ENCODE measurements at regions not wholly inside any gene's neighbourhood (a gene's known extent, or its start where the extent isn't known, plus 50 kb on each side); places are given as distances from the start of the nearest gene placed in this dataset.

GRCh38 chr13:29976535-29976934 lies 126.1 kb upstream of the UBL3 start:
- no peak for TF ChIP-seq CTCF (IDR thresholded peaks at IDR 0.05; ENCODE audit: low read depth, low read length, missing input control)
- TF ChIP-seq REST (IDR thresholded peaks at IDR 0.05) = no peak
- TF ChIP-seq GABPA (IDR thresholded peaks at IDR 0.05 in 1 of 2, conservative IDR thresholded peaks at IDR 0.05 in 1 of 2) = no peak
- TF ChIP-seq EGR1 (IDR thresholded peaks at IDR 0.05; ENCODE audit: low read depth in 2 of 2) = no peak
- TF ChIP-seq, protein P1, sequence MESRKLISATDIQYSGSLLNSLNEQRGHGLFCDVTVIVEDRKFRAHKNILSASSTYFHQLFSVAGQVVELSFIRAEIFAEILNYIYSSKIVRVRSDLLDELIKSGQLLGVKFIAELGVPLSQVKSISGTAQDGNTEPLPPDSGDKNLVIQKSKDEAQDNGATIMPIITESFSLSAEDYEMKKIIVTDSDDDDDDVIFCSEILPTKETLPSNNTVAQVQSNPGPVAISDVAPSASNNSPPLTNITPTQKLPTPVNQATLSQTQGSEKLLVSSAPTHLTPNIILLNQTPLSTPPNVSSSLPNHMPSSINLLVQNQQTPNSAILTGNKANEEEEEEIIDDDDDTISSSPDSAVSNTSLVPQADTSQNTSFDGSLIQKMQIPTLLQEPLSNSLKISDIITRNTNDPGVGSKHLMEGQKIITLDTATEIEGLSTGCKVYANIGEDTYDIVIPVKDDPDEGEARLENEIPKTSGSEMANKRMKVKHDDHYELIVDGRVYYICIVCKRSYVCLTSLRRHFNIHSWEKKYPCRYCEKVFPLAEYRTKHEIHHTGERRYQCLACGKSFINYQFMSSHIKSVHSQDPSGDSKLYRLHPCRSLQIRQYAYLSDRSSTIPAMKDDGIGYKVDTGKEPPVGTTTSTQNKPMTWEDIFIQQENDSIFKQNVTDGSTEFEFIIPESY (IDR thresholded peaks at IDR 0.05) = no peak
- TF ChIP-seq MAX (IDR thresholded peaks at IDR 0.05) = no peak
- TF ChIP-seq ATF3 (IDR thresholded peaks at IDR 0.05) = no peak
- no peak for TF ChIP-seq RAD21 (IDR thresholded peaks at IDR 0.05)
- no peak for TF ChIP-seq RXRA (IDR thresholded peaks at IDR 0.05)
- TF ChIP-seq FOXA2 (IDR thresholded peaks at IDR 0.05) = no peak
- TF ChIP-seq YY1 (IDR thresholded peaks at IDR 0.05) = no peak
- TF ChIP-seq FOXA1 (IDR thresholded peaks at IDR 0.05) = no peak

Measured in liver (tissue), 3 donors.